BE2C (cell line): ENCODE measurements at regions not wholly inside any gene's neighbourhood (a gene's known extent, or its start where the extent isn't known, plus 50 kb on each side); places are given as distances from the start of the nearest gene placed in this dataset.
A peak's percentile ranks its signal among the peaks of the same experiment; 100 is the strongest.

Source experiments
- DNase-seq: peaks from one replicate; pipeline ENCODE4 v3.0.0-alpha.2; 2020
- H3K27me3 ChIP-seq: fragments of 250-450 bp; sonication (Bioruptor Pico); 2 replicates; pipeline ENCODE4 v1.5.1; 2020; ENCODE audit warnings: mild to moderate bottlenecking
- H3K36me3 ChIP-seq: fragments of 250-450 bp; sonication (Bioruptor Pico); 2 replicates; pipeline ENCODE4 v1.5.1; 2020; ENCODE audit warnings: mild to moderate bottlenecking
- H3K4me1 ChIP-seq: fragments of 250-450 bp; sonication (Bioruptor Pico); 2 replicates; pipeline ENCODE4 v1.5.1; 2020
- H3K4me3 ChIP-seq: 2 replicates; pipeline ENCODE4 v1.5.1; 2011; ENCODE audit warnings: low read depth, low read length
- H3K9me3 ChIP-seq: fragments of 250-450 bp; sonication (Bioruptor Pico); 2 replicates; pipeline ENCODE4 v1.5.1; 2020
- CTCF ChIP-seq: IDR thresholded peaks from 2 replicates; pipeline ENCODE4 v1.5.1; 2012; ENCODE audit warnings: mild to moderate bottlenecking, low read depth, low read length

GRCh38 chr20:51220293-51220706 is 197.4 kb upstream of the KCNG1 start:
- DNase-seq = peak; percentile 50
- TF ChIP-seq CTCF = peak; percentile 83
- H3K4me3 ChIP-seq = no peak overlapping the region

GRCh38 chr20:51219544-51219943 is 196.6 kb upstream of the KCNG1 start:
- Histone ChIP-seq H3K4me1 (no peaks in the 10 kb centered on the region), H3K27me3 (no peaks in the 10 kb centered on the region), H3K9me3 (no peaks in the 10 kb centered on the region), H3K36me3 (no peaks in the 10 kb centered on the region), H3K4me3 (no peak overlapping the region)
- no peak for DNase-seq
- no peak for TF ChIP-seq CTCF

More at GRCh38 chr20:51220293-51220706, 197.4 kb upstream of the KCNG1 start:
- Histone ChIP-seq H3K36me3 (no peaks in the 10 kb centered on the region), H3K4me1 (no peaks in the 10 kb centered on the region), H3K9me3 (no peaks in the 10 kb centered on the region), H3K27me3 (no peaks in the 10 kb centered on the region)

GRCh38 chr20:51218603-51219002 is 195.7 kb upstream of the KCNG1 start:
- no peak overlapping the region for H3K4me3 ChIP-seq
- no peaks in the 10 kb centered on the region for H3K4me1 ChIP-seq
- no peaks in the 10 kb centered on the region for H3K27me3 ChIP-seq
- H3K9me3 ChIP-seq = no peaks in the 10 kb centered on the region
- H3K36me3 ChIP-seq = no peaks in the 10 kb centered on the region
- no peak for DNase-seq
- no peak for TF ChIP-seq CTCF

GRCh38 chr20:51217347-51218045 is 194.6 kb upstream of the KCNG1 start:
- DNase-seq = no peak
- no peaks in the 10 kb centered on the region for H3K27me3 ChIP-seq
- no peak for TF ChIP-seq CTCF
- H3K36me3 ChIP-seq = no peaks in the 10 kb centered on the region
- no peaks in the 10 kb centered on the region for H3K4me1 ChIP-seq
- H3K4me3 ChIP-seq = no peak overlapping the region
- H3K9me3 ChIP-seq = no peaks in the 10 kb centered on the region

- Histone ChIP-seq H3K4me3 (no peak overlapping the region), H3K36me3 (no peaks in the 10 kb centered on the region), H3K27me3 (no peaks in the 10 kb centered on the region), H3K9me3 (no peaks in the 10 kb centered on the region), H3K4me1 (no peaks in the 10 kb centered on the region)
- no peak for DNase-seq
- TF ChIP-seq CTCF = no peak
These were observed 193.9 kb upstream of the KCNG1 start for GRCh38 chr20:51216850-51217249.

GRCh38 chr20:51212816-51213215 is 189.9 kb upstream of the KCNG1 start:
- Histone ChIP-seq H3K36me3 (no peaks in the 10 kb centered on the region), H3K27me3 (no peaks in the 10 kb centered on the region), H3K4me3 (no peak overlapping the region), H3K4me1 (no peaks in the 10 kb centered on the region), H3K9me3 (no peaks in the 10 kb centered on the region)
- no peak for DNase-seq
- no peak for TF ChIP-seq CTCF
